ENCODE measurements at regions not wholly inside any gene's neighbourhood (a gene's known extent, or its start where the extent isn't known, plus 50 kb on each side); places are given as distances from the start of the nearest gene placed in this dataset.
"Not testable (repeated sequence)": the region's sequence is repeated elsewhere in the genome, so short reads cannot be mapped to it uniquely, and the experiment has no call there.

GRCh38 chr5:82932473-82933220 lies 144.5 kb downstream of the TMEM167A start:
- DNase-seq; ATAC-seq (ENCODE audit: low read depth); H3K4me1 Mint-ChIP-seq; H3K9me3 Mint-ChIP-seq; POLR2A ChIA-PET; H3K27ac Mint-ChIP-seq; H3K27me3 Mint-ChIP-seq; H3K36me3 Mint-ChIP-seq; H3K4me3 Mint-ChIP-seq: not testable (repeated sequence)

GRCh38 chr5:82931110-82931509 lies 146.1 kb downstream of the TMEM167A start:
- Mint-ChIP-seq H3K27ac (no peak overlapping the region), H3K9me3 (peaks cover 3% of the 10 kb centered on the region), H3K4me1 (no peaks in the 10 kb centered on the region), H3K27me3 (no peaks in the 10 kb centered on the region), H3K36me3 (no peaks in the 10 kb centered on the region), H3K4me3 (no peak overlapping the region)
- no peak for ATAC-seq (ENCODE audit: low read depth)
- no peak for DNase-seq
- POLR2A ChIA-PET, result no interaction called here

GRCh38 chr5:82925061-82925411 lies 152.2 kb downstream of the TMEM167A start:
- Mint-ChIP-seq H3K9me3 (no peaks in the 10 kb centered on the region), H3K4me1 (no peaks in the 10 kb centered on the region), H3K27ac (no peak overlapping the region), H3K36me3 (no peaks in the 10 kb centered on the region), H3K4me3 (no peak overlapping the region), H3K27me3 (no peaks in the 10 kb centered on the region)
- DNase-seq (no peak), ATAC-seq (ENCODE audit: low read depth) (no peak)
- POLR2A ChIA-PET, result no interaction called here

- H3K4me1 Mint-ChIP-seq, result no peaks in the 10 kb centered on the region
- H3K36me3 Mint-ChIP-seq, result no peaks in the 10 kb centered on the region
- DNase-seq (no peak), ATAC-seq (ENCODE audit: low read depth) (no peak)
- H3K4me3 Mint-ChIP-seq, result no peak overlapping the region
- H3K9me3 Mint-ChIP-seq, result no peaks in the 10 kb centered on the region
- no peaks in the 10 kb centered on the region for H3K27me3 Mint-ChIP-seq
- no peak overlapping the region for H3K27ac Mint-ChIP-seq
- POLR2A ChIA-PET, result no interaction called here
Measured at GRCh38 chr5:82924226-82925060, 152.8 kb downstream of the TMEM167A start.

- Mint-ChIP-seq H3K4me3 (no peak overlapping the region), H3K27me3 (no peaks in the 10 kb centered on the region), H3K36me3 (no peaks in the 10 kb centered on the region), H3K9me3 (no peaks in the 10 kb centered on the region), H3K4me1 (no peaks in the 10 kb centered on the region), H3K27ac (no peak overlapping the region)
- no peak for DNase-seq
- no peak for ATAC-seq (ENCODE audit: low read depth)
- POLR2A ChIA-PET, result no interaction called here
Measured at GRCh38 chr5:82922086-82922734, 155.0 kb downstream of the TMEM167A start.

GRCh38 chr5:82918311-82919031 lies 158.7 kb downstream of the TMEM167A start:
- H3K36me3 Mint-ChIP-seq, result peaks cover 9% of the 10 kb centered on the region
- H3K27me3 Mint-ChIP-seq, result no peaks in the 10 kb centered on the region
- H3K4me3 Mint-ChIP-seq, result no peak overlapping the region
- no peak overlapping the region for H3K27ac Mint-ChIP-seq
- H3K4me1 Mint-ChIP-seq, result no peaks in the 10 kb centered on the region
- ATAC-seq (ENCODE audit: low read depth) (no peak), DNase-seq (no peak)
- H3K9me3 Mint-ChIP-seq, result peaks cover 14% of the 10 kb centered on the region
- POLR2A ChIA-PET, result no interaction called here

- DNase-seq, result no peak
- Mint-ChIP-seq H3K36me3 (peaks cover 9% of the 10 kb centered on the region), H3K4me3 (no peak overlapping the region), H3K27ac (no peak overlapping the region), H3K9me3 (peaks cover 14% of the 10 kb centered on the region), H3K27me3 (no peaks in the 10 kb centered on the region), H3K4me1 (peaks cover under 1% of the 10 kb centered on the region)
- POLR2A ChIA-PET, result no interaction called here
- ATAC-seq (ENCODE audit: low read depth), result no peak
Measured at GRCh38 chr5:82917584-82917983, 159.6 kb downstream of the TMEM167A start.

- POLR2A ChIA-PET, result no interaction called here
Measured at GRCh38 chr5:82913971-82914370, 163.2 kb downstream of the TMEM167A start.

GRCh38 chr5:82912462-82912861 lies 164.7 kb downstream of the TMEM167A start:
- Mint-ChIP-seq H3K27me3 (peaks cover 7% of the 10 kb centered on the region), H3K4me1 (peaks cover 15% of the 10 kb centered on the region), H3K27ac (no peak overlapping the region), H3K4me3 (peak overlapping the region; percentile 9), H3K9me3 (peaks cover 16% of the 10 kb centered on the region), H3K36me3 (peaks cover 9% of the 10 kb centered on the region)
- DNase-seq (peak; percentile 19), ATAC-seq (ENCODE audit: low read depth) (peak; percentile 52)
- POLR2A ChIA-PET, result interaction anchor here (0.8 kb wide), 1 partner anchor 24 kb away, joined by 3 read pairs; no protein-coding TSS in a partner anchor

More at GRCh38 chr5:82913971-82914370, 163.2 kb downstream of the TMEM167A start:
- Mint-ChIP-seq H3K27ac (no peak overlapping the region), H3K4me3 (no peak overlapping the region), H3K9me3 (peaks cover 16% of the 10 kb centered on the region), H3K27me3 (peaks cover 5% of the 10 kb centered on the region), H3K4me1 (peaks cover 15% of the 10 kb centered on the region), H3K36me3 (peaks cover 9% of the 10 kb centered on the region)
- DNase-seq (no peak), ATAC-seq (ENCODE audit: low read depth) (no peak)

- peaks cover 15% of the 10 kb centered on the region for H3K4me1 Mint-ChIP-seq
- POLR2A ChIA-PET, result interaction anchor here (0.8 kb wide), 1 partner anchor 23 kb away, joined by 3 read pairs; no protein-coding TSS in a partner anchor
- peak overlapping the region; percentile 15 for H3K27ac Mint-ChIP-seq
- no peak for DNase-seq
- peak overlapping the region; percentile 9 for H3K4me3 Mint-ChIP-seq
- H3K27me3 Mint-ChIP-seq, result peaks cover 7% of the 10 kb centered on the region
- H3K9me3 Mint-ChIP-seq, result peaks cover 14% of the 10 kb centered on the region
- peak; percentile 45 for ATAC-seq (ENCODE audit: low read depth)
- peaks cover 9% of the 10 kb centered on the region for H3K36me3 Mint-ChIP-seq
Measured at GRCh38 chr5:82911910-82912309, 165.3 kb downstream of the TMEM167A start.

GRCh38 chr5:82910905-82911304 lies 166.3 kb downstream of the TMEM167A start:
- H3K27ac Mint-ChIP-seq, result no peak overlapping the region
- peaks cover 9% of the 10 kb centered on the region for H3K36me3 Mint-ChIP-seq
- peaks cover 15% of the 10 kb centered on the region for H3K4me1 Mint-ChIP-seq
- no peak overlapping the region for H3K4me3 Mint-ChIP-seq
- DNase-seq (no peak), ATAC-seq (ENCODE audit: low read depth) (no peak)
- peaks cover 12% of the 10 kb centered on the region for H3K27me3 Mint-ChIP-seq
- H3K9me3 Mint-ChIP-seq, result peaks cover 12% of the 10 kb centered on the region
- POLR2A ChIA-PET, result no interaction called here

- ATAC-seq (ENCODE audit: low read depth), result no peak
- Mint-ChIP-seq H3K36me3 (peaks cover 7% of the 10 kb centered on the region), H3K27ac (no peak overlapping the region), H3K4me3 (no peak overlapping the region), H3K4me1 (peaks cover 15% of the 10 kb centered on the region), H3K9me3 (peaks cover 10% of the 10 kb centered on the region), H3K27me3 (peaks cover 16% of the 10 kb centered on the region)
- POLR2A ChIA-PET, result no interaction called here
- DNase-seq, result no peak
Measured at GRCh38 chr5:82910491-82910890, 166.7 kb downstream of the TMEM167A start.

- Mint-ChIP-seq H3K4me3 (no peak overlapping the region), H3K27ac (no peak overlapping the region), H3K36me3 (peaks cover 2% of the 10 kb centered on the region), H3K27me3 (peaks cover 23% of the 10 kb centered on the region), H3K9me3 (peaks cover 4% of the 10 kb centered on the region), H3K4me1 (peaks cover 15% of the 10 kb centered on the region)
- POLR2A ChIA-PET, result no interaction called here
- DNase-seq (no peak), ATAC-seq (ENCODE audit: low read depth) (no peak)
Measured at GRCh38 chr5:82909771-82910170, 167.4 kb downstream of the TMEM167A start.
